ENCODE measurements at regions not wholly inside any gene's neighbourhood (a gene's known extent, or its start where the extent isn't known, plus 50 kb on each side); places are given as distances from the start of the nearest gene placed in this dataset.

- DNase-seq (ENCODE audit: low read depth in 4 of 4, low spot score in 2 of 4) = no peak
These were observed 49.9 kb downstream of the SYNE3 start for GRCh38 chr14:95466506-95466905.

DNA sequence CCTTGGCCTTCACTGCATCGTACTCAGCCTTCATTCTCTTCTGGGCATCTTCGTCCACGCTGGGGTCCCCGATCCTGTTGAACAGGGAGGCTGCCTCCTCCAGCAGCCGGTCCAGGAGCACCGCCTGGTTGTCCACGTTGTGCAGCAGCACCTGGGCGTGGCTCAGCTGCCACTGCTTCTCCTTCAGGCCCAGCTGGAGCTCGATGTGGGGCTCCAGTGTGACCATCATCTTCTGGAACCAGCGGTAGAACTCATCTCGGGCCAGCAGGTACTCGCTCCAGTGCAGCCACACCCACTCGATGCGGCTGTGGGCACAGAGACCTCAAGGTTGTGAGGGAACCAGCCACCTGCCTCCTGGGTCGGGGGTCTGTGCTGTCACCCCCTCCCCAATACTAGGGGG, 50.5 kb downstream of the SYNE3 start:
- no peak for DNase-seq (ENCODE audit: low read depth in 4 of 4, low spot score in 2 of 4)

- DNase-seq (ENCODE audit: low read depth in 4 of 4, low spot score in 2 of 4) = no peak
These were observed 51.1 kb downstream of the SYNE3 start for GRCh38 chr14:95465358-95465757.

GRCh38 chr14:95464514-95464913, 51.9 kb downstream of the SYNE3 start:
- no peak for DNase-seq (ENCODE audit: low read depth in 4 of 4, low spot score in 2 of 4)

- no peak for DNase-seq (ENCODE audit: low read depth in 4 of 4, low spot score in 2 of 4)
These were observed 52.3 kb downstream of the SYNE3 start for GRCh38 chr14:95464103-95464502.

DNA sequence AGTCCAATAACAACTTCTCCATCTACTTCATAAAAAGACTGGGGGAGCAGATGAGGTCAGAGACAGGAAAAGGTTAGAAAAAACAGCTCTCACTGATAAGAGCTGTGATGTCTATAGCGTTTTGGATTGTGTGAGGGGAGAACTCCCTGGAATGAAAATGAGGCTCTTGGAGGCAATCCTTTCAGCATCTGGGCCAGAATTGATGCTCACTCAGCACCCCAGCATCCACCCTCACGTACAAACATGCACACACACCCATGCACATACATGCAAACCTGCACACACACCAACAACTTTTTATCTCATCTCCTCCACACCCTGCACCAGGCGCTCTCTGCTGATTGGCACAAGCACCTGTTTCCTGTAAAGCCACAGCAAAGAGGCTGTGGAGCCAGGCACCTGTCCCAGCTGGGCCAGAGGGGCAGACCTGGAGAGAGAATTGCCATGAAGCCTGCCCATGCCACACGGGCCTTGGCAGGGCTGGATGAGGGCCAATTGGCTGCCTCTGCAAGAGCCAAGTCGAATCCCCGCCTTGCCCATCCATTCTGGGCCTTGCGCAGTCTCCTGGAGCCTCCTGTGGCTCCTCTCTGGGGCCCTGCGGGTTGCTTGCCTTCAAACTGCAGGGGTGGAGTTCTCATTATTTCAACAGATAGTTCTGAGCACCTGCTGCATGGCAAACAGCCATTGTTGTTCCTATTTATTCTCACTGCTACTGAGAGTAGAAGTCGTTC, 53.1 kb downstream of the SYNE3 start:
- DNase-seq (ENCODE audit: low read depth in 4 of 4, low spot score in 2 of 4) = no peak

DNA sequence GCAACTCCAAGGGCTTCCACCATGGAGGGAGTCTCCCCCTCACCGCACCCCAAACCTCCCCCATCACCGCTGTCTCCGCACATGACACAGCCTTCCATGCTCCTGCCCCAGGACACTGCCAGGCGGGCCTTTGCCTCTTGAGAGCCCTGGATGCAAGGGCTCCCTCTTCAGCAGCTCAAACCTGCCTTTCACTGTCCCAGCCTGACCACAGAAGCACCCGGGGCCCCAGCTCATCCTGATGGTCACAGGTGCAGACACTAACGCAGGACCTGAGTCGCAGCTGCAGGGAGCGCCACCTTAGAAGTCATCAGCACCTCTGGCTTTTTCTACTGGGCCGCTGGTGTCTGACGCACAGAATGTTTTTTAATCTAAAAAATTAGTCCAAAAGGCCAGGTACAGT, 54.0 kb downstream of the SYNE3 start:
- DNase-seq (ENCODE audit: low read depth in 4 of 4, low spot score in 2 of 4) = no peak

DNA sequence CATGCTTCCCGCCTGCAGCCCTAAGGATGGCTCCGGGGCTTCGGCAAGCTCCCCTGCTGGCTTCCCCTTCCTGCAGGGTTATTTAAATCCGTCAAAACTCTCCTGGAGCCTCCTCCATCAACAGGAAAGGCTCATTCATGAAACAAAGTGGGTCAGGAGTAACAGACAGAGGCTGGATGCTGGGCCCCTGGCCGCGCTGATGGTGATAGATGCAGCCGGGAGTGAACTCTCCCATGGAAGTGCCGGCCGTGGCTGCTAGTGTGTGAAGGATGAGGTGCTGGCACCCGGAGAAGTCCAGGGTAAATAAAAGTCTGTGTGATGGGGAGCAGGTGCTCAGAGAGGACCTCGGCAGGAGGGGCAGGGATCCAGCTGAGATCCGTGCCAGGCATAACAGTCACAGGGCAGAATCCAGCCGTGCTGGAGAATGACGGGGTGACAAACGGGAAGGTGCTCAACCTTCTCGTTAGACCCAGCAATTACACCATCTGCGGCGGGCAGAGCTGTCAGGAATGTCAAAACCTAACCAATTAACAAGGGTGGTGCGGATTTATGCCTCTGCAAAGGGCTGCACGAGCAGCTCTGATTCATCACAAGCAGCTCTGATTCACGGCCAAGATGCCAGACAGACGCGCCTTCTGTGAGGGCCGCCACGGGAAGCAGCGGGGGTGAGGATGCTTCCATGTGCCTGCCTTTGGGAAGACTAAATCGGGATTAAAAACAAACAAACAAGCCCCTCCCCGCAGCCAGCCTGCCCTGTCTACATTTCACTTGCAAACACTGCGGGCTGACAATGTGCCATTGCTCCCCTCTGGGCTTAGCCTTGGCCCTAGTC, 55.6 kb downstream of the SYNE3 start:
- no peak for DNase-seq (ENCODE audit: low read depth in 4 of 4, low spot score in 2 of 4)

DNA sequence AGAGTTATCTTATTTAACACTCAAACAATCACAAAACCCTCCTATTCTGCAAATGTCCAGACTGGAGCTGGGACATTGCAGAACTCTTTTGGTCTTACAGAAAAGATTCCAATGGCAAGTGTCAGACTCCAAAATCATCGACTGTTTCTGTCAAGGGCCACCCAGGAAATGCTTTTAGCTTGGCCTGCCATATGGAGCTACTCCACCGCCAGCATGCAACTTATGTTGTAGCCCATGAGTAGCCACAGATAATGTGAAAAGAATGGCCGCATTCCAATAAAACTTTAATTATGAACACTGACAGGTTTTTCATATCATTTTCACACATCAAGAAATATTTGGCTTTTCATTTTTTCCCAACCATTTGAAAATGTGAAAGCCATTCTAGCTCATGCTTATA, 57.5 kb downstream of the SYNE3 start:
- DNase-seq (ENCODE audit: low read depth in 4 of 4, low spot score in 2 of 4) = no peak

- DNase-seq (ENCODE audit: low read depth in 4 of 4, low spot score in 2 of 4) = no peak
These were observed 58.0 kb downstream of the SYNE3 start for GRCh38 chr14:95458459-95458858.

GRCh38 chr14:95456281-95456680, 60.2 kb downstream of the SYNE3 start:
- DNase-seq (ENCODE audit: low read depth in 4 of 4, low spot score in 2 of 4) = no peak

DNA sequence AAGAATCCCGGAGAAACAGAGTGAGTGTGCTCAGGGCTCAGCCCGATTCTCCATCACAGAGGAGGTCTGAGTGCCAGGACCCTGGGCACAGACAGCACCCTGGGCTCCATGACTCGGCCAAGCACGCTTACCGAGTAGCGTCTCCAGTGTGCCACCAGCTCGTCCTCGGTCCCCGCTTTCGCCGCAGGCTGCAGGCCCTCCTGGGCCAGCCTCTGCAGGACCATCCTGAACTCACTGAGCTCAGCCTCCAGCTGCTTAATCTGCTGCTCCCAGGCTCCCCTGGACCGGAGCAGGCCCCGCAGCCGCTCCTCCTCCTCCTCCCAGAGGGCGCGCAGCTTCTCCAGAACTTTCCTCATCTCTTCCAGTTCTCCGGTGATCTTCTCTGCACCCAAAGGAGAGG, 61.2 kb downstream of the SYNE3 start:
- no peak for DNase-seq (ENCODE audit: low read depth in 4 of 4, low spot score in 2 of 4)

DNA sequence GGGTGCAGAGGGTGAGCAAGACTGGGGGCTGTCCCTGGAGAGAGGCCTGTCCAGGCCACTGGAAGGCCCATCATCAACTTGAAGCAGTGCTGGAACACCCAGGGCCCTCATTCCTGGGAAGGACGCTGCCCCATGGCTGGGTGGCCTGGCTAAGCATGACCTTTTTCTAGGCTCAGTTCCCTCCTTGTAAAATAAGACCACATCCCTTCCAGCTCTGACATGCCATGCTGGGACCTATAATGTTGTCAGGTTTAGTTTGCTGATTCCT, 62.8 kb downstream of the SYNE3 start:
- no peak for DNase-seq (ENCODE audit: low read depth in 4 of 4, low spot score in 2 of 4)

DNA sequence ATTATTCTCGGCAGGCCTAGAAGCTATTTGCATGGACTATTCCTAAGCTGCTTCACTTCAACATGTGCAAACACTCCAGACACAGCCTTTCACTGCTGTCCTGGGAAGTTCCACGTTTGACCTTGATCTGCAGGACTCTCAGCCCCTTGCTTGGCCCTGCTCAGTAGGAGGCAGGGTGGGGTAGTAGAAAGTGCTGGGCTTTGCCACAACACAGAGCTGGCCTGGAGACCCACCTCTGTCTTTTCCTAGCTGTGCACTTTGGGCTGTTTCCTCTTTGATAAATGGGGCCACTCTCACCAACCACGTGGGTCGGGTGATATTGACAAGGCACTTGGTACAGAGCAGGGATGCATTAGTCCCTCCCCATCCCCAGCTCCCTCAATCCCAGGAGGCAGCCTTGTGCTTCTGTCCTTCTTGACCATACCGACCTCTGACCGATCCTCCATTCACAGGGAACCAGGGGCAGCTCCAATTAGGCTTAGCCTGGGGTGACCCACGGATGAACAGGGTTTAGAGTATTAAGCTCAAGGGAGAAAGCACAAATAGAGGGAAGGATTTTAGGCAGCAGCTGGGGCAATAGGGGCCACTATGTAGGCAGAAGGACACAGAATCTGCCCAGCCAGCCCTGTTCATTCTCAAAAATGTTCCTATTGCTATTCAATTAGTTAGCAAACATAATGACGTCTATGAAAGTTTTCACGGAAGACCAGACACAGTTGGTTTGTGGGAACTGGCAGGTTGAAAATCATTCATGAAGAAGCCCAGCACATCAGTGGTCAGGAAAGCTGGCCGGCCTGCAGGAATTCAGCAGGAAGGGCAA, 63.3 kb downstream of the SYNE3 start:
- no peak for DNase-seq (ENCODE audit: low read depth in 4 of 4, low spot score in 2 of 4)

GRCh38 chr14:95452176-95452892, 64.1 kb downstream of the SYNE3 start:
- DNase-seq (ENCODE audit: low read depth in 4 of 4, low spot score in 2 of 4) = no peak

DNA sequence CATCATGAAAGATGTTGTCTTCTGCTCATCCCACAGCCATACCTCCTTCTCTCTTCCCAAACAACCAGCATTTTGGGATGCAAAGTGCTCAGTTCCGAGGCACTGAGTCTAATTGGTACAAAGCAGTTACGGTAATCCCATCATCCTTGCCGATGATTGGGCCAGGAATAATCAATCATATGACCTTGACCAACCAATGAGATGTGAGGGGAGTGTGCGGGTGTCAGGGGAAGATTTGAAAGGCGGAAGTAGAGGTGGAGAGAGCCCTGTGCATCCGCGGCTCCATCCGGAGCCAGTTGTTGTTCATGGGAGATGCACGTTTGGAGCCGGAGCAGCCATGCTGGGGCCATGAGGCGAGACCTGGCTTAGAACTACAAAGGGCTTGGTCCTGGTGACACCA, 67.3 kb downstream of the SYNE3 start:
- DNase-seq (ENCODE audit: low read depth in 4 of 4, low spot score in 2 of 4) = no peak

DNA sequence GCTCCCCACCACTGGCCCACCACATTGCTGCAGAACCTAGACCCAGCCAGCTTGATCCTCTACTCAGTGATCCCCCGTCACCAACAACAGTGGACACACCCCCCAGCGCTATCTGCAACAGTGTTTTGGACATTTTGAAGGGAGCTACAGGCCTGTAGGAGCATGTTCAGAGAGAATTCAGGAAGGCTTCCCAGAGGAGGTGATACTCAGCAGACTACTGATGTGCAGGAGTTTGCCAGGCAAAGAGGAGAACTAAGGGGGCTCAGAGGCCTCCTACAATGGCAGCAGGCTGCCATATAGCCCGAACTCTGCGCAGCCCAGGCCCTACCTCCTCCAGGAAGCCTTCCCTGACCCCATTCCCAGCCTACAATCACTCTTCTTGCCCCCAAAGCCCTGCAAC, 70.0 kb downstream of the SYNE3 start:
- no peak for DNase-seq (ENCODE audit: low read depth in 4 of 4, low spot score in 2 of 4)

GRCh38 chr14:95445676-95446075, 70.8 kb downstream of the SYNE3 start:
- DNase-seq (ENCODE audit: low read depth in 4 of 4, low spot score in 2 of 4) = no peak

DNA sequence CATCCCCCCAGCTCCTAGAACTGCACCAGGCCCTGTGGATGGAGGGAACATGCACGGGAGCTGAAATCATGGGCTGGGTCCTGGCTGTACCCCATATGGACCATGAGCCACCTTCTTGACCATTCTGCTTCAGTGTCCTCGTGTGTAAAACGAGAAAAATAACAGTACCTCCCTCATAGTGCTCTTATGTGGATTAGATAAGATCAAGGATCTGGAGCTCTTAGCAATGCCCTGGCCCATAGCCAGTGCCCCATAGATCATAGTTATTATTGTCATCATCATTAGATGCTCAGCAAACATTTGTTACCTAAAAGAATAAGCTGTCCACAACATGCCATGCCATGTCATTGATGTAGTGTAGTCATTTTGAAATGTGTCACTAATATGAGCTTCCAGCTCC, 71.3 kb downstream of the SYNE3 start:
- no peak for DNase-seq (ENCODE audit: low read depth in 4 of 4, low spot score in 2 of 4)

GRCh38 chr14:95444132-95445129, 72.0 kb downstream of the SYNE3 start:
- DNase-seq (ENCODE audit: low read depth in 4 of 4, low spot score in 2 of 4) = no peak
